H1 (cell line): ENCODE measurements at regions not wholly inside any gene's neighbourhood (a gene's known extent, or its start where the extent isn't known, plus 50 kb on each side); places are given as distances from the start of the nearest gene placed in this dataset.

Experiments used
- CTCF ChIA-PET: fragments of 300-600 bp; sonication (Branson Sonifier 250); formaldehyde crosslinking; loops from one replicate; lab custom pipeline; 2021; ENCODE audit not compliant: partially characterized antibody; lab: Charles Lee
- POLR2A ChIA-PET: fragments of 300-600 bp; sonication (Branson Sonifier 250); formaldehyde crosslinking; loops from one replicate; lab custom pipeline; 2021; ENCODE audit warnings: inconsistent platforms; ENCODE audit not compliant: partially characterized antibody; lab: Charles Lee
- DNase-seq, 2 experiments: peaks; one replicate each; pipeline versions ENCODE4 v3.0.0 to v3.0.0-alpha.2; 2010 to 2022; ENCODE audit warnings: low spot score in 2 of 2, low read depth in 1 of 2, mixed read lengths in 1 of 2
- FAIRE-seq: peaks from 2 replicates; lab custom pipeline; 2011; peaks lifted over from hg19 to GRCh38; lab: Jason Lieb, UNC
- H2AFZ ChIP-seq: 2 replicates; pipeline ENCODE4 v1.8.1; 2012; ENCODE audit warnings: low read length, inconsistent platforms
- H2AK5ac ChIP-seq: 2 replicates; pipeline ENCODE4 v1.6.1; 2013; ENCODE audit warnings: low read depth, low read length
- H2BK120ac ChIP-seq: replicated peaks from 2 replicates; pipeline ENCODE3; 2013; ENCODE audit warnings: low read depth, low read length, inconsistent platforms
- H2BK12ac ChIP-seq: 2 replicates; pipeline ENCODE4 v1.6.1; 2013; ENCODE audit warnings: low read depth, low read length
- H2BK15ac ChIP-seq: 2 replicates; pipeline ENCODE4 v1.6.1; 2013; ENCODE audit warnings: low read length
- H2BK20ac ChIP-seq: 2 replicates; pipeline ENCODE4 v1.6.1; 2013; ENCODE audit warnings: low read length
- H2BK5ac ChIP-seq: 2 replicates; pipeline ENCODE4 v1.6.1; 2013; ENCODE audit warnings: low read depth, low read length
- H3K14ac ChIP-seq: 2 replicates; pipeline ENCODE4 v1.6.1; 2013; ENCODE audit warnings: inconsistent platforms; ENCODE audit not compliant: insufficient read length
- H3K18ac ChIP-seq: 2 replicates; pipeline ENCODE4 v1.6.1; 2013; ENCODE audit warnings: low read length; ENCODE audit errors: extremely low read depth
- H3K23ac ChIP-seq: 2 replicates; pipeline ENCODE4 v1.6.1; 2013; ENCODE audit warnings: inconsistent platforms; ENCODE audit not compliant: insufficient read length
- H3K23me2 ChIP-seq: 2 replicates; pipeline ENCODE4 v1.6.1; 2013; ENCODE audit warnings: low read depth, low read length
- H3K27ac ChIP-seq: 2 replicates; pipeline ENCODE4 v1.6.1; 2011; ENCODE audit warnings: low read depth, low read length, inconsistent platforms
- H3K27me3 ChIP-seq, 4 experiments: replicated peaks in 1 of 4; 1 replicate in 1 of 4; 2 replicates in 3 of 4; pipeline versions ENCODE4 v1.6.1 to v1.8.1; 2011 to 2013; ENCODE audit warnings: low read length in 3 of 4, mild to moderate bottlenecking in 3 of 4, inconsistent platforms in 2 of 4, mixed read lengths in 2 of 4, moderate library complexity in 1 of 4; ENCODE audit not compliant: control insufficient read depth in 3 of 4, insufficient read depth in 3 of 4; ENCODE audit errors: extremely low read depth in 1 of 4
- H3K36me3 ChIP-seq, 4 experiments: 2 replicates each; pipeline versions ENCODE4 v1.6.1 to v1.8.1; 2011 to 2013; ENCODE audit warnings: mild to moderate bottlenecking in 4 of 4, low read length in 3 of 4, moderate library complexity in 2 of 4, control low read depth in 1 of 4, inconsistent platforms in 1 of 4; ENCODE audit not compliant: insufficient read depth in 4 of 4, control insufficient read depth in 2 of 4
- H3K4ac ChIP-seq: replicated peaks from 2 replicates; pipeline ENCODE3; 2013; ENCODE audit warnings: low read length, low read depth, mixed read lengths, inconsistent platforms; ENCODE audit not compliant: insufficient read length
- H3K4me1 ChIP-seq, 4 experiments: replicated peaks in 1 of 4; 1 replicate in 1 of 4; 2 replicates in 3 of 4; pipeline versions ENCODE4 v1.6.1 to v1.8.1; 2011 to 2013; ENCODE audit warnings: low read length in 3 of 4, inconsistent platforms in 2 of 4, mixed read lengths in 1 of 4; ENCODE audit not compliant: insufficient read depth in 4 of 4, control insufficient read depth in 3 of 4
- H3K4me2 ChIP-seq, 2 experiments: 2 replicates each; pipeline versions ENCODE4 v1.6.1 to v1.8.1; 2011 to 2013; ENCODE audit warnings: low read depth in 2 of 2, low read length in 2 of 2, control low read depth in 1 of 2, inconsistent platforms in 1 of 2, mild to moderate bottlenecking in 1 of 2; ENCODE audit not compliant: insufficient read depth in 1 of 2
- H3K4me3 ChIP-seq, 4 experiments: fragments of 200-600, 300-600 bp in 1 of 4; sonication (generic), shearing (Covaris generic), sonication (Bioruptor Twin) in 1 of 4; 2 replicates each; pipeline versions ENCODE4 v1.5.1 to v1.8.1; 2011 to 2016; ENCODE audit warnings: low read length in 4 of 4, low read depth in 3 of 4, control low read depth in 2 of 4, inconsistent platforms in 2 of 4, mild to moderate bottlenecking in 2 of 4, mixed read lengths in 1 of 4, moderate library complexity in 1 of 4; ENCODE audit not compliant: insufficient read depth in 2 of 4; ENCODE audit errors: extremely low read depth in 1 of 4
- H3K56ac ChIP-seq: replicated peaks from 2 replicates; pipeline ENCODE3; 2013; ENCODE audit warnings: low read depth, mild to moderate bottlenecking, mixed read lengths, low read length, inconsistent platforms; ENCODE audit not compliant: insufficient read length
- H3K79me1 ChIP-seq: 2 replicates; pipeline ENCODE4 v1.6.1; 2013; ENCODE audit warnings: low read depth, low read length, control low read depth
- H3K79me2 ChIP-seq, 2 experiments: 2 replicates each; pipeline versions ENCODE4 v1.6.1 to v1.8.1; 2012 to 2013; ENCODE audit warnings: low read length in 2 of 2, mild to moderate bottlenecking in 2 of 2, inconsistent platforms in 1 of 2; ENCODE audit not compliant: insufficient read depth in 2 of 2, control insufficient read depth in 1 of 2
- H3K9ac ChIP-seq, 4 experiments: replicated peaks in 1 of 4; 1 replicate in 1 of 4; 2 replicates in 3 of 4; pipeline versions ENCODE4 v1.6.1 to v1.8.1; 2011 to 2013; ENCODE audit warnings: low read depth in 3 of 4, low read length in 3 of 4, control low read depth in 2 of 4, mild to moderate bottlenecking in 2 of 4, moderate library complexity in 2 of 4, inconsistent platforms in 1 of 4; ENCODE audit errors: extremely low read depth in 1 of 4
- H3K9me3 ChIP-seq, 2 experiments: 2 replicates each; pipeline versions ENCODE4 v1.6.1 to v1.8.1; 2012 to 2013; ENCODE audit warnings: mild to moderate bottlenecking in 2 of 2, moderate library complexity in 2 of 2, control low read depth in 1 of 2, inconsistent platforms in 1 of 2, low read depth in 1 of 2, low read length in 1 of 2, mixed read lengths in 1 of 2; ENCODE audit not compliant: insufficient read depth in 2 of 2
- H4K20me1 ChIP-seq, 2 experiments: replicated peaks in 1 of 2; 2 replicates each; pipeline versions ENCODE3 to v1.8.1; 2011 to 2013; ENCODE audit warnings: inconsistent platforms in 2 of 2, low read length in 2 of 2, mild to moderate bottlenecking in 1 of 2; ENCODE audit not compliant: insufficient read depth in 2 of 2, control insufficient read depth in 1 of 2
- H4K5ac ChIP-seq: 2 replicates; pipeline ENCODE4 v1.6.1; 2013; ENCODE audit warnings: low read length, low read depth, mixed read lengths, inconsistent platforms; ENCODE audit not compliant: insufficient read length
- H4K8ac ChIP-seq: 2 replicates; pipeline ENCODE4 v1.8.0; 2013; ENCODE audit warnings: mild to moderate bottlenecking, moderate library complexity, low read length, inconsistent platforms; ENCODE audit not compliant: insufficient read depth; ENCODE audit errors: extremely low read depth
- H4K91ac ChIP-seq: replicated peaks from 2 replicates; pipeline ENCODE3; 2013; ENCODE audit warnings: low read length, mixed read lengths, inconsistent platforms; ENCODE audit not compliant: insufficient read length
- CHD2 ChIP-seq: IDR thresholded peaks from 2 replicates; pipeline ENCODE4 v1.6.1; 2012; ENCODE audit warnings: low read length, improper control_type of control experiment
- CREB1 ChIP-seq: IDR thresholded peaks from 2 replicates; pipeline ENCODE4 v1.6.1; 2012; ENCODE audit warnings: inconsistent platforms
- EGR1 ChIP-seq: IDR thresholded peaks from 2 replicates; pipeline ENCODE4 v1.6.1; 2011; ENCODE audit warnings: low read depth, low read length, borderline replicate concordance
- HDAC2 ChIP-seq, 2 experiments: fragments of 300-600 bp in 1 of 2; sonication (generic) in 1 of 2; IDR thresholded peaks; 2 replicates each; pipeline ENCODE4 v1.6.1; 2011 to 2012; ENCODE audit warnings: low read depth in 2 of 2, low read length in 2 of 2, mild to moderate bottlenecking in 2 of 2, moderate library complexity in 2 of 2, borderline replicate concordance in 1 of 2, inconsistent platforms in 1 of 2
- JUND ChIP-seq: IDR thresholded peaks from 2 replicates; pipeline ENCODE4 v1.6.1; 2011; ENCODE audit warnings: mild to moderate bottlenecking, improper control_type of control experiment, low read length
- KDM4A ChIP-seq: IDR thresholded peaks from one replicate; pipeline ENCODE4 v1.7.1; 2012; ENCODE audit warnings: low read depth, mild to moderate bottlenecking, moderate library complexity, low read length, inconsistent platforms; ENCODE audit not compliant: severe bottlenecking
- NANOG ChIP-seq: IDR thresholded peaks from 2 replicates; pipeline ENCODE4 v1.6.1; 2011; ENCODE audit warnings: low read length, low read depth, mild to moderate bottlenecking, inconsistent platforms; ENCODE audit not compliant: insufficient read depth, poor library complexity, severe bottlenecking
- PHF8 ChIP-seq: fragments of 200-600 bp; sonication (generic); conservative IDR thresholded peaks from 2 replicates; pipeline ENCODE4 v1.7.1; 2012; ENCODE audit warnings: low read depth, mild to moderate bottlenecking, inconsistent platforms, low read length, moderate library complexity
- RAD21 ChIP-seq, 2 experiments: IDR thresholded peaks in 1 of 2; conservative IDR thresholded peaks in 1 of 2; 2 replicates each; pipeline ENCODE4 v1.6.1; 2011; ENCODE audit warnings: low read depth in 2 of 2, low read length in 2 of 2, improper control_type of control experiment in 1 of 2, inconsistent platforms in 1 of 2, mild to moderate bottlenecking in 1 of 2, moderate library complexity in 1 of 2
- RXRA ChIP-seq: IDR thresholded peaks from 2 replicates; pipeline ENCODE4 v1.6.1; 2011; ENCODE audit warnings: low read depth, mild to moderate bottlenecking, low read length, moderate library complexity; ENCODE audit not compliant: insufficient read depth
- SP1 ChIP-seq: IDR thresholded peaks from 2 replicates; pipeline ENCODE4 v1.6.1; 2011; ENCODE audit warnings: low read depth, low read length
- SP2 ChIP-seq: IDR thresholded peaks from 2 replicates; pipeline ENCODE4 v1.6.1; 2012; ENCODE audit warnings: mild to moderate bottlenecking, low read length, inconsistent platforms
- TBP ChIP-seq: IDR thresholded peaks from 2 replicates; pipeline ENCODE4 v1.6.1; 2011; ENCODE audit warnings: low read depth, low read length, improper control_type of control experiment
- WGBS, 2 experiments: shearing (Covaris generic) in 1 of 2; methylation state at CpG; one replicate each; pipeline versions ENCODE4 v1.1.6 to v1.1.7; 2013 to 2015; ENCODE audit warnings: low lambda C conversion rate in 2 of 2, mixed read lengths in 2 of 2, inconsistent platforms in 1 of 2, low coverage in 1 of 2, missing lambda C conversion rate in 1 of 2; ENCODE audit not compliant: insufficient replicate concordance in 2 of 2, insufficient coverage in 1 of 2, insufficient read length in 1 of 2; ENCODE audit errors: extremely low coverage in 1 of 2, missing lambda C conversion rate in 1 of 2; 5-methylcytosine and 5-hydroxymethylcytosine counted together
- TF ChIP-seq, protein P1 (sequence below): IDR thresholded peaks from 2 replicates; pipeline ENCODE4 v1.6.1; 2011; ENCODE audit warnings: low read depth, mild to moderate bottlenecking, low read length; ENCODE audit not compliant: insufficient read depth

DNA sequence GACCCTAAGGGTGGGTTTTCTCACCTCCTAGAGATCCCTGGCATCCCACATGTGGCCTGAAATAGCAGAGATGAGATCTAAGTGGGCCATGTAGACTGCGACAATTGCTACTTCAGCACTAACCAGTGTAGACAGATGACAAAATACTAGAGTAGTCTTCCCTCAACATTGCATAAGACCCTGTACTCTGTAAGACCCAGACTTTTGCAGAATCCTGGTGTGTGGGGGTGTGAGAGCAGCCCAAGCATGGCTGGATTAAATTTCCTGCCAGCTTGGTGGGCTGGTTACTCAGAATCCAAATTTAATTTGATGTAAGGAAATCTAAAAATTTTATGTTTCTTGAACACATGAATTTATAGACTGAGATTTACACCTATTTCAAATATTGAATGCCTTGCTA, 88.3 kb downstream of the ZNF365 start:
- Histone ChIP-seq H2BK15ac (no peak overlapping the region), H2BK5ac (no peak overlapping the region), H3K4me1 (no peaks in the 10 kb centered on the region), H4K20me1 (no peaks in the 10 kb centered on the region), H3K27ac (no peak overlapping the region), H4K5ac (no peak overlapping the region), H2BK20ac (no peak overlapping the region), H3K4me2 (no peak overlapping the region), H3K36me3 (no peaks in the 10 kb centered on the region), H3K23ac (no peak overlapping the region), H3K9ac (no peak overlapping the region), H3K79me1 (no peaks in the 10 kb centered on the region), H3K56ac (no peak overlapping the region), H3K27me3 (peaks cover 0 to under 1% (median 0%) of the 10 kb centered on the region in 4 experiments; a peak in 1 of 7 replicates), H3K23me2 (no peaks in the 10 kb centered on the region), H3K14ac (no peak overlapping the region), H3K4me3 (no peak overlapping the region), H2AFZ (no peak overlapping the region), H2AK5ac (no peak overlapping the region), H3K79me2 (no peaks in the 10 kb centered on the region), H3K4ac (no peak overlapping the region), H3K9me3 (no peaks in the 10 kb centered on the region), H3K18ac (no peak overlapping the region), H2BK120ac (no peak overlapping the region), H4K91ac (no peak overlapping the region), H2BK12ac (no peak overlapping the region), H4K8ac (no peak overlapping the region)
- CTCF ChIA-PET, result interaction anchor here (1.1 kb wide), 3 partner anchors 12 to 388 kb away, joined by 3 read pairs; no protein-coding TSS in a partner anchor
- DNase-seq (no peak), FAIRE-seq (no peak)
- POLR2A ChIA-PET, result no interaction called here
- WGBS, 2 experiments, result 92% methylated on average over 1 of the region's 1 CpG; no CpG with 5 or more reads in 1 of the 2 experiments
- TF ChIP-seq HDAC2 (IDR thresholded peaks at IDR 0.05; ENCODE audit: borderline replicate concordance in 1 of 2, low read depth in 2 of 2, low read length in 2 of 2), result no peak
- TF ChIP-seq KDM4A, result no peak
- TF ChIP-seq, protein P1, sequence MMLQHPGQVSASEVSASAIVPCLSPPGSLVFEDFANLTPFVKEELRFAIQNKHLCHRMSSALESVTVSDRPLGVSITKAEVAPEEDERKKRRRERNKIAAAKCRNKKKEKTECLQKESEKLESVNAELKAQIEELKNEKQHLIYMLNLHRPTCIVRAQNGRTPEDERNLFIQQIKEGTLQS, result no peak
- no peak for TF ChIP-seq PHF8
- no peak for TF ChIP-seq SP2
- no peak for TF ChIP-seq NANOG
- no peak for TF ChIP-seq CHD2
- TF ChIP-seq SP1, result no peak
- no peak for TF ChIP-seq EGR1
- TF ChIP-seq CREB1, result no peak
- no peak for TF ChIP-seq JUND
- no peak for TF ChIP-seq RXRA
- no peak for TF ChIP-seq TBP
- no peak for TF ChIP-seq RAD21 (IDR thresholded peaks at IDR 0.05 in 1 of 2, conservative IDR thresholded peaks at IDR 0.05 in 1 of 2; ENCODE audit: low read depth in 2 of 2, low read length in 2 of 2)
